Panc1 (cell line): ENCODE measurements at regions not wholly inside any gene's neighbourhood (a gene's known extent, or its start where the extent isn't known, plus 50 kb on each side); places are given as distances from the start of the nearest gene placed in this dataset.

ENCODE experiments used
- POLR2AphosphoS5 ChIP-seq: IDR thresholded peaks from 2 replicates; pipeline ENCODE4 v1.6.1; 2012; ENCODE audit warnings: mild to moderate bottlenecking, low read depth, low read length, moderate library complexity
- TCF7L2 ChIP-seq: IDR thresholded peaks from 2 replicates; pipeline ENCODE4 v1.6.1; 2011; ENCODE audit warnings: mild to moderate bottlenecking, low read depth, low read length, inconsistent platforms
- TF ChIP-seq, protein P1 (sequence below): fragments of 450-650 bp; IDR thresholded peaks from 2 replicates; pipeline ENCODE4 v1.5.1; 2017; ENCODE audit warnings: mild to moderate bottlenecking
- TF ChIP-seq, protein P2 (sequence below), 2 experiments: IDR thresholded peaks; 2 replicates each; pipeline ENCODE4 v1.6.1; 2011 to 2012; ENCODE audit warnings: low read depth in 2 of 2, control low read depth in 1 of 2, low read length in 1 of 2, mild to moderate bottlenecking in 1 of 2, moderate library complexity in 1 of 2; ENCODE audit not compliant: insufficient read depth in 1 of 2

DNA sequence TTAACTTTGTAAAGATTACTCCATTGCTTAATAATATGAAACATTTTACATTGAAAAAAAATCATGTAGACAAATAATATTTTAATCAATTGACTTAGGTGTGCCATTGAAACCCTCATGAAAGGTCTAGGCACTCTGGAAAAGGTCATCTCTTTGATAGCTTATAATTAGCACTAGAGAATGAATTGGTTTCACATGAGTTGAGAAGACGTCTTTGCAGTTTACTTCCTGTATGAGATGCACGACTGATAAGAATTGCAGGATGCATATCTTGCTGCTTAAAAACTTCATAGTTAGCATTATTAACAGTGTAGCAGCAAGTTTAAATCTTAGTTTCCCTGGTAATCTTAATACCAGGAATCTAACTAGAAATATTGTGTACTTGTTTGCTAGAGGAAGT lies 614.2 kb upstream of the COBL start:
- TF ChIP-seq, protein P1, sequence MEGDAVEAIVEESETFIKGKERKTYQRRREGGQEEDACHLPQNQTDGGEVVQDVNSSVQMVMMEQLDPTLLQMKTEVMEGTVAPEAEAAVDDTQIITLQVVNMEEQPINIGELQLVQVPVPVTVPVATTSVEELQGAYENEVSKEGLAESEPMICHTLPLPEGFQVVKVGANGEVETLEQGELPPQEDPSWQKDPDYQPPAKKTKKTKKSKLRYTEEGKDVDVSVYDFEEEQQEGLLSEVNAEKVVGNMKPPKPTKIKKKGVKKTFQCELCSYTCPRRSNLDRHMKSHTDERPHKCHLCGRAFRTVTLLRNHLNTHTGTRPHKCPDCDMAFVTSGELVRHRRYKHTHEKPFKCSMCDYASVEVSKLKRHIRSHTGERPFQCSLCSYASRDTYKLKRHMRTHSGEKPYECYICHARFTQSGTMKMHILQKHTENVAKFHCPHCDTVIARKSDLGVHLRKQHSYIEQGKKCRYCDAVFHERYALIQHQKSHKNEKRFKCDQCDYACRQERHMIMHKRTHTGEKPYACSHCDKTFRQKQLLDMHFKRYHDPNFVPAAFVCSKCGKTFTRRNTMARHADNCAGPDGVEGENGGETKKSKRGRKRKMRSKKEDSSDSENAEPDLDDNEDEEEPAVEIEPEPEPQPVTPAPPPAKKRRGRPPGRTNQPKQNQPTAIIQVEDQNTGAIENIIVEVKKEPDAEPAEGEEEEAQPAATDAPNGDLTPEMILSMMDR: no peak
- TF ChIP-seq, protein P2, sequence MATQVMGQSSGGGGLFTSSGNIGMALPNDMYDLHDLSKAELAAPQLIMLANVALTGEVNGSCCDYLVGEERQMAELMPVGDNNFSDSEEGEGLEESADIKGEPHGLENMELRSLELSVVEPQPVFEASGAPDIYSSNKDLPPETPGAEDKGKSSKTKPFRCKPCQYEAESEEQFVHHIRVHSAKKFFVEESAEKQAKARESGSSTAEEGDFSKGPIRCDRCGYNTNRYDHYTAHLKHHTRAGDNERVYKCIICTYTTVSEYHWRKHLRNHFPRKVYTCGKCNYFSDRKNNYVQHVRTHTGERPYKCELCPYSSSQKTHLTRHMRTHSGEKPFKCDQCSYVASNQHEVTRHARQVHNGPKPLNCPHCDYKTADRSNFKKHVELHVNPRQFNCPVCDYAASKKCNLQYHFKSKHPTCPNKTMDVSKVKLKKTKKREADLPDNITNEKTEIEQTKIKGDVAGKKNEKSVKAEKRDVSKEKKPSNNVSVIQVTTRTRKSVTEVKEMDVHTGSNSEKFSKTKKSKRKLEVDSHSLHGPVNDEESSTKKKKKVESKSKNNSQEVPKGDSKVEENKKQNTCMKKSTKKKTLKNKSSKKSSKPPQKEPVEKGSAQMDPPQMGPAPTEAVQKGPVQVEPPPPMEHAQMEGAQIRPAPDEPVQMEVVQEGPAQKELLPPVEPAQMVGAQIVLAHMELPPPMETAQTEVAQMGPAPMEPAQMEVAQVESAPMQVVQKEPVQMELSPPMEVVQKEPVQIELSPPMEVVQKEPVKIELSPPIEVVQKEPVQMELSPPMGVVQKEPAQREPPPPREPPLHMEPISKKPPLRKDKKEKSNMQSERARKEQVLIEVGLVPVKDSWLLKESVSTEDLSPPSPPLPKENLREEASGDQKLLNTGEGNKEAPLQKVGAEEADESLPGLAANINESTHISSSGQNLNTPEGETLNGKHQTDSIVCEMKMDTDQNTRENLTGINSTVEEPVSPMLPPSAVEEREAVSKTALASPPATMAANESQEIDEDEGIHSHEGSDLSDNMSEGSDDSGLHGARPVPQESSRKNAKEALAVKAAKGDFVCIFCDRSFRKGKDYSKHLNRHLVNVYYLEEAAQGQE (IDR thresholded peaks at IDR 0.05; ENCODE audit: insufficient read depth in 1 of 2, low read depth in 2 of 2, low read length in 1 of 2): no peak
- TF ChIP-seq POLR2AphosphoS5: no peak
- no peak for TF ChIP-seq TCF7L2
